ENCODE measurements at regions not wholly inside any gene's neighbourhood (a gene's known extent, or its start where the extent isn't known, plus 50 kb on each side); places are given as distances from the start of the nearest gene placed in this dataset.

DNA sequence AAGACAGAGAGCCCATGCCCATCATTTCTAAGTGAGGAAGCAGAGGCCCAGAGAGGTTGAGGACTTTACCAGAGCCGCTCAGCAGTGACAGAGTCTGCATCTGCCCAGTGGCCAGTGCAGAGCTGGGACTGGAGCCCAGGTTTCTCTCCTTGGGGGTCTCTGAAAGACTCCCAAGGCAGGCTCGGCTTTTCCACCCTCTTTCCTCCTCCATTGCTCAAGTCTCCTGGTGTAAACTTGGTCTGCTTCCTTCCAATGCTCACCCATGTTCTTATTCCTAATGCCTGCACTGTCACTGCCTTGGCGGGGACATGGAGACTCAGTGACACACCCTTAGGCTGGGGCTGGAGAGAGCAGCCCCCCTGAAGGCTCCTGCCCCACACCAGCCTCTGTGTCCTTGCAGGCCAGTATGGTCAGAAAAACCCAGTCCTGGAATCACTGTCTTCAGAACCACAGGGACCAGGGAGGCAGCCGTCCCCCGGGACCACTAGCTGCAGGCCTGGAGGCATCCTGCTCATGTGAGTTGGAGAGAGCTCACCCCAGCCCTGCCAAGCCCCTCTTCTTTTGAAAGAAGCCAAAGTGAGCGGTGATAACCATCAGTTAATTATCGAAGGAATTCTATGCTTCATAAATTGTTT is 211.0 kb upstream of the ZNF536 start:
- no peaks in the 10 kb centered on the region for H4K20me1 ChIP-seq (ENCODE audit: insufficient read depth)
- TF ChIP-seq EZH2 (IDR thresholded peaks at IDR 0.05; ENCODE audit: low read depth) (no peak), CTCF (conservative IDR thresholded peaks at IDR 0.05) (no peak)
- no peaks in the 10 kb centered on the region for H3K9me3 ChIP-seq (ENCODE audit: insufficient read depth, low read depth)
- H3K36me3 ChIP-seq (ENCODE audit: low read depth), result no peaks in the 10 kb centered on the region
- no peak overlapping the region for H3K4me2 ChIP-seq
- ChIA-PET CTCF (interaction anchor here (0.6 kb wide), 1 partner anchor 219 kb away, joined by 3 read pairs; the partner anchor contains the start of gene URI1), POLR2A (ENCODE audit: unreplicated experiment) (no interaction called here)
- H3K9me2 ChIP-seq (ENCODE audit: insufficient read depth), result no peaks in the 10 kb centered on the region
- no peak overlapping the region for H2AFZ ChIP-seq
- intact Hi-C loops (cut with micrococcal nuclease; ENCODE audit: unreplicated experiment), result no loop called here
- no TSS peak for BruUV-seq (replicated peaks)
- no peaks in the 10 kb centered on the region for H3K4me1 ChIP-seq (replicated peaks; ENCODE audit: insufficient read depth)
- H3K27ac ChIP-seq, result no peak overlapping the region
- no peak for DNase-seq
- no peaks in the 10 kb centered on the region for H3K79me2 ChIP-seq (ENCODE audit: low read depth)
- H3K4me3 ChIP-seq, result no peak overlapping the region
- H3F3A ChIP-seq (ENCODE audit: insufficient read depth, low read depth), result no peaks in the 10 kb centered on the region
- H3K27me3 ChIP-seq (ENCODE audit: insufficient read depth, low read depth), result peaks cover 77% of the 10 kb centered on the region

GRCh38 chr19:30161770-30162169 is 210.4 kb upstream of the ZNF536 start:
- Histone ChIP-seq H3K9me2 (ENCODE audit: insufficient read depth) (no peaks in the 10 kb centered on the region), H2AFZ (no peak overlapping the region), H3K4me2 (no peak overlapping the region), H3K27me3 (ENCODE audit: insufficient read depth, low read depth) (peaks cover 77% of the 10 kb centered on the region), H3K9me3 (ENCODE audit: insufficient read depth, low read depth) (no peaks in the 10 kb centered on the region), H3K27ac (no peak overlapping the region), H3K36me3 (ENCODE audit: low read depth) (no peaks in the 10 kb centered on the region), H3F3A (ENCODE audit: insufficient read depth, low read depth) (no peaks in the 10 kb centered on the region), H3K4me3 (no peak overlapping the region), H4K20me1 (ENCODE audit: insufficient read depth) (no peaks in the 10 kb centered on the region), H3K4me1 (replicated peaks; ENCODE audit: insufficient read depth) (no peaks in the 10 kb centered on the region), H3K79me2 (ENCODE audit: low read depth) (no peaks in the 10 kb centered on the region)
- intact Hi-C loops (cut with micrococcal nuclease; ENCODE audit: unreplicated experiment), result no loop called here
- POLR2A ChIA-PET (ENCODE audit: unreplicated experiment), result no interaction called here
- CTCF ChIA-PET, result no interaction called here
- TF ChIP-seq CTCF (conservative IDR thresholded peaks at IDR 0.05) (no peak), EZH2 (IDR thresholded peaks at IDR 0.05; ENCODE audit: low read depth) (no peak)
- DNase-seq, result no peak
- no TSS peak for BruUV-seq (replicated peaks)

DNA sequence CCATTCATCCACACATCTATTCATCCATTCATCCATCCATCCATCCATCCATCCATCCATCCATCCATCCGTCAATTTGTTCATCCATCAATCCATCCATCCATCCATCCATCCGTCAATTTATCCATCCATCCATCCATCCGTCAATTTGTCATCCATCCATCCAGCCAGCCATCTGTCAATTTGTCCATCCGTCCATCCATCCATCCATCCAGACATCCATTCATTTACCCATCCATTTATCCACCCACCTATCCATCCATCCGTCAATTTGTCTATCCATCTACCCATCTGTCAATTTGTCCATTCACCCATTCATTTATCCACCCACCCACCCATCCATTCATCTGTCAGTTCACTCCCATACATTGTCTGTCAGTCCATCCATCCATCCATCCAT is 209.5 kb upstream of the ZNF536 start:
- no peak for DNase-seq
- Histone ChIP-seq H4K20me1 (ENCODE audit: insufficient read depth) (no peaks in the 10 kb centered on the region), H3K79me2 (ENCODE audit: low read depth) (no peaks in the 10 kb centered on the region), H2AFZ (no peak overlapping the region), H3K27ac (no peak overlapping the region), H3K4me3 (no peak overlapping the region), H3F3A (ENCODE audit: insufficient read depth, low read depth) (no peaks in the 10 kb centered on the region), H3K4me2 (no peak overlapping the region), H3K9me2 (ENCODE audit: insufficient read depth) (no peaks in the 10 kb centered on the region), H3K36me3 (ENCODE audit: low read depth) (no peaks in the 10 kb centered on the region), H3K4me1 (replicated peaks; ENCODE audit: insufficient read depth) (no peaks in the 10 kb centered on the region), H3K9me3 (ENCODE audit: insufficient read depth, low read depth) (no peaks in the 10 kb centered on the region), H3K27me3 (ENCODE audit: insufficient read depth, low read depth) (peaks cover 79% of the 10 kb centered on the region)
- ChIA-PET CTCF (no interaction called here), POLR2A (ENCODE audit: unreplicated experiment) (no interaction called here)
- no peak for TF ChIP-seq EZH2 (IDR thresholded peaks at IDR 0.05; ENCODE audit: low read depth)
- no peak for TF ChIP-seq CTCF (conservative IDR thresholded peaks at IDR 0.05)
- BruUV-seq (replicated peaks), result no TSS peak
- intact Hi-C loops (cut with micrococcal nuclease; ENCODE audit: unreplicated experiment), result no loop called here
